RKO (cell line): ENCODE measurements at regions not wholly inside any gene's neighbourhood (a gene's known extent, or its start where the extent isn't known, plus 50 kb on each side); places are given as distances from the start of the nearest gene placed in this dataset.
"Not testable (repeated sequence)": the region's sequence is repeated elsewhere in the genome, so short reads cannot be mapped to it uniquely, and the experiment has no call there.

ENCODE experiments used
- DNase-seq: peaks from one replicate; pipeline ENCODE4 v3.0.0-alpha.2; 2016; ENCODE audit warnings: low spot score

- no peak for DNase-seq
Measured at GRCh38 chrX:117843749-117844148, 272.9 kb downstream of the KLHL13 start.

GRCh38 chrX:117840645-117841044 is 276.0 kb downstream of the KLHL13 start:
- DNase-seq: no peak

- no peak for DNase-seq
Measured at GRCh38 chrX:117839544-117839943, 277.1 kb downstream of the KLHL13 start.

DNA sequence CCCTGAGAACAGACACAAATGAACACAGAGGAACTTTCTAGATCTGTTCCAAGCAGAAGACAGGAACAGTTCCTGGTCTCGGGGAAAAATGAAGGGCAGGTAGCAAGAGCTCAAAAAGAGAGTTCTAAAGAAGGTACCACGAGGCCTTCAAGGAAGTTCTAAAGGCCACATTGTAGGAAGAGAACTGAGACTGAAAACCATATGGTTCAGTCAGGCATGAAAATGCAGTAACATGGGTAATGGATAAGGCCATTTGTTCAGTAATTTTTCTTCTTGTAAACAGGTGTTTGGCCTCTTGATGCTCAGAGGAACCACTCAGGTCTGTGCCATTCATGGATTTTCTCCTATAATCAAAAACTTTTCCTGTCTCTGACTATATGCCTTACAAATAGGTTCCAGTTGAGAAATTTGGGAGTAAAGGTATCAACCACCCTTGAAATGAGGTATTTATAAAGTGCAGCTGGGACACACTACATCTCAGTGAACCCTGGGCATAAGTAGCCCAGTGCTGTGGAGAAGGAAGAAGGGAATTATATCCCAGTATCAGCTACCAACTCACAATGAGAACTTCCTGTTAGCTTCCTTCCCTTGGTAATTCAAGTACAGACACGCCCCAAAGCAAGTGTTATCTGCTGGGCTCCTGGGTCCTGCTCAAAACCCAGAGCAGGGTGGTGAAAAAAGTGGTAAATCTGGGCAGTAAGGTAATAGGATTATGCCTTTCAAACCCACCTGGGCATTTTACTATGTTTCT is 277.9 kb downstream of the KLHL13 start:
- DNase-seq: no peak

- no peak for DNase-seq
Measured at GRCh38 chrX:117835034-117835433, 281.6 kb downstream of the KLHL13 start.

DNA sequence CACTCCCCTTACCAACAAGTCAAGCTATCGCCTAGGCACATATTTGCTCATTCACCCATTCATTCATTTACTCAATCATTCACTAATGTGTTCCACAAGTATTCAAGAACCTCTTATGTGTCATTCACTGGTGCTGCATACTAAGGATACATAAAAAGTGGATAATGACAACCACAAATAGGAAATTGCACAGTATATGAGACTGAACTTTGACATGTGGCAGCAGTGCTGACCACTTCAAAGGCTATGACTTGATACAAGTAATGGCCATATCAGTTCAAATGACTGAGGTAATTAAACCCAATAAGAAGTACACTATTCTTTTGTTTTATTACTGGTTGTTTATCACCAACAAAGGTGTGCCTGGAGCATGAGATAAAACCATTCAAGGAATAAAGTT is 282.5 kb downstream of the KLHL13 start:
- DNase-seq: no peak

- DNase-seq: not testable (repeated sequence)
Measured at GRCh38 chrX:117821472-117821871, 295.1 kb downstream of the KLHL13 start.

DNA sequence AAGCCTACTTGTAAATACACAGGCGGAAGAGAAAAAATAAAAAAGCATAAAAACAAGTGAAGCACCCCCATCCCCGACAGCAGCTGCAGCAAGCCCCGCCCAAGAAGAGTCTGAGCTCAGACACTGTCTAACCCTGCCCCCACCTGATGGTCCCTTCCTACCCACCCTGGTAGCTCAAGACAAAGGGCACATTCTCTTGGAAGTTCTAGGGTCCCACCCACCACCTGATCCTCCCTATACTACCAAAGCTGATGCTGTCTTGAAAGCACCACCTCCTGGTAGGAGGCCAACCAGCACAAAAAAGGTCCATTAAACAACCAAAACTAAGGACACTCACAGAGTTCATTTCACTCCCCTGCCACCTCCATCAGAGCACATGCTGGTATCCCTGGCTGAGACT is 308.2 kb downstream of the KLHL13 start:
- no peak for DNase-seq

DNA sequence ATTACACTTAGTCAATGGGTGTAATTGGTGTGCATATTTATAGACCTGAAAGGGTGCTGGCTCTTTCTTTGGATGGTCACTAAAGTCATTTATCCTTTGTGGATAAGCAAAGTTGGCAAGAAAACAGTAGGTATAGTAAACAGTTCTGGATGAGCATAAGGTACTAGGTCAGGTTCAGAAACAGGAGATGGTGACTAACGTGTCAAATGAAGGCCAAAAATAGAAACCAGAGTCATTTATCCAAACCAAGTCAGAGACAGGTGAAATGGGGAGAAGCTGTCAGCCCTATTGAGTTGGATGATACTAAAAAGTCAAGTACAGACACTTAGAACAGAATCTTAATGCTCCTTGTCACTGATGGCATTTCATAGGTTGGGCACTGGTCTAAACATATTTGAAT is 313.1 kb downstream of the KLHL13 start:
- no peak for DNase-seq

- no peak for DNase-seq
Measured at GRCh38 chrX:117788339-117788738, 328.3 kb downstream of the KLHL13 start.

DNA sequence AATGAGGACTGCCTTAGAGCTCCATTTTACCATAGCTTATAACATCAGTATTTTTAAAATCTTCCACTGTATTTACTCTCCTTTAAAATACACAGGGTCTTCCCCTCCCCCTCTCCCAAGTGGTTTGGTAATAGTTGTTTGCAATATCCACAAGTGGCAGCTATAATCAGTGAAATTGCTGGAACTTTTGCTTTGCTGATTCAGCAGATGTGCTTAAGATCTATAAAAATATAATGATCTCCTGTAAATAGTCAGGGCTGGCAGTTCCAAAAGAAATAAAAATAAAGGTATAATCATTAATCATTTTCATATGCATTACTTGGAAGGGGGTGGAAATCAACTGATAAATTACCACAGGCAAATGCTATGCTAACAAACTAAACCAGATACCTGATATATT is 345.2 kb downstream of the KLHL13 start:
- no peak for DNase-seq

DNA sequence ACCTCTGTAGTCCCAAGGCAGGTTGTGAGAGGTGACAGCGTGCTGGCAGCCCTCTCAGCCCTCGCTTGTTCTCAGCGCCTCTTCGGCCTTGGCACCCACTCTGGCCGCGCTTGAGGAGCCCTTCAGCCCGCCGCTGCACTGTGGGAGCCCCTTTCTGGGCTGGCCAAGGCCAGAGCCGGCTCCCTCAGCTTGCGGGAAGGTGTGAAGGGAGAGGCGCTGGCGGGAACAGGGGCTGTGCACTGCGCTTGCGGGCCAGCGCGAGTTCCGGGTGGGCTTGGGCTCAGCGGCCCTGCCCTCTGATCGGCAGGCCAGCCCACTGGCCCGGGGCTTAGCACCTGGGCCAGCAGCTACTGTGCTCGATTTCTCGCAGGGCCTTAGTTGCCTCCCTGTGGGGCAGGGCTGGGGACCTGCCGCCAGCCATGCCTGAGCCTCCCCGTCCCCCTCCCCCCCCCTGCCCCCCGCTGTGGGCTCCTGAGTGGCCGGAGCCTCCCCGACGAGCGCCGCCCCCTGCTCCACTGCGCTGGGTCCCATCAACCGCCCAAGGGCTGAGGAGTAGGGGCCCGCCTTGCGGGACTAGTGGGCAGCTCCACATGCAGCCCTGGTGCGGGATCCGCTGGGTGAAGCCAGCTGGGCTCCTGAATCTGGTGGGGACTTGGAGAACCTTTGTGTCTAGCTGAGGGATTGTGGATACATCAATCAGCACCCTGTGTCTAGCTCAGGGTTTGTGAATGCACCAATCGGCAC is 347.6 kb downstream of the KLHL13 start:
- no peak for DNase-seq

GRCh38 chrX:117765211-117765610 is 351.4 kb downstream of the KLHL13 start:
- DNase-seq: no peak

DNA sequence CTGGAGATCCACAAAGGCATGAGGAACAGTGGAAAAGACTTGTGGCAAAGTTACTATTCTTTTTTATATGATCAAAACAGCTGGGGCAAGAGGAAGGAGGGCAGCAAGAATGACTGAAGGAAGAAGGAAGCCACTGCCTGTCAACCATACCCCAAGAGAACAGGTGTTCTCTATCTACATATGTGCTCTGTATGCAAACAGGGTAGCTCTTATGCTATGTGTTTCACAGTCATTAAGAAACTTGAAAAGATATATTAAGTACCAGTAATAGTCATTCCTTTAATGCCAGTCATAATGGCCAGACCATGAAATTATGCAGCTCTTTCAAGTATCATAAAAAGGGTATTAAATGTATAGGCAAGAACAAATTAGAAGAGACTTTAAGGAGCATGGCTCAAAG is 363.9 kb downstream of the KLHL13 start:
- no peak for DNase-seq

DNA sequence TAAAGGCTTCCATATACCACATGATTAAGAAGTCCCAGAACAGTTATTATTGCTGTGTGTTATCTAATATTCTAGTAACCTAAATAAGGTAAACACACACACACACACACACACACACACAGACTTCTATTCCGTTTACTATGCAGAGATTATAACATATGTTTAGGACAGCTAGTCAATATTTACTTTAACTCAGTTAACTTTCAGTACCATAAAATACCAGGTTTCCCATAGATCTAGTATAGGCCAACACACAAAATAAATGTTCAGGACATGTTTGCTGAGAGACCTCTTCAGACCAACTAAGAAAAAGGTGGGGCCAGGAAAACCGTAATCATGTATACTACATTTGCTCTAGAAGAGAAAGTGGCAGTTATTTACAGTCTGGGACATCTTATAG is 365.5 kb downstream of the KLHL13 start:
- DNase-seq: no peak

GRCh38 chrX:117744958-117745357 is 371.7 kb downstream of the KLHL13 start:
- no peak for DNase-seq

- DNase-seq: peak; percentile 46
Measured at GRCh38 chrX:117743469-117744251, 372.9 kb downstream of the KLHL13 start.

DNA sequence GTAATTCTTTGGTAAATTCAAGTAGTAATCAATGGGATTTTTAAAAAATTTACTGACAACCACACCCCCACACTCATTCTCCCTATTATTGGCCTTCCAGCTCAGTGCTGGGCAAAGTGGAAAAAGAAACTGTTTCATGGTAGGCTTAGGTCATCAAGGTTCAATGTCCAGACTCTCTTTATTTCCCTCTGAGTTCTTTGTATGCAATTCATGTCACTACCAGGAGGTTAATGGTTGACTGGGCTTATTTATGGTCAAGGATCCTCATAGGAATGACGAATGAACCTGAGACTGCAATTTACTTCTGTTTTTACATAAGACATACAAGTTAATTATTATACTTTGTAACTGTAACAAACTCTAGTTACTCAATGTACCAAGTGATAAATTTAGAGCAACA is 403.2 kb downstream of the KLHL13 start:
- DNase-seq: no peak

- DNase-seq: no peak
Measured at GRCh38 chrX:117711782-117712181, 404.8 kb downstream of the KLHL13 start.

DNA sequence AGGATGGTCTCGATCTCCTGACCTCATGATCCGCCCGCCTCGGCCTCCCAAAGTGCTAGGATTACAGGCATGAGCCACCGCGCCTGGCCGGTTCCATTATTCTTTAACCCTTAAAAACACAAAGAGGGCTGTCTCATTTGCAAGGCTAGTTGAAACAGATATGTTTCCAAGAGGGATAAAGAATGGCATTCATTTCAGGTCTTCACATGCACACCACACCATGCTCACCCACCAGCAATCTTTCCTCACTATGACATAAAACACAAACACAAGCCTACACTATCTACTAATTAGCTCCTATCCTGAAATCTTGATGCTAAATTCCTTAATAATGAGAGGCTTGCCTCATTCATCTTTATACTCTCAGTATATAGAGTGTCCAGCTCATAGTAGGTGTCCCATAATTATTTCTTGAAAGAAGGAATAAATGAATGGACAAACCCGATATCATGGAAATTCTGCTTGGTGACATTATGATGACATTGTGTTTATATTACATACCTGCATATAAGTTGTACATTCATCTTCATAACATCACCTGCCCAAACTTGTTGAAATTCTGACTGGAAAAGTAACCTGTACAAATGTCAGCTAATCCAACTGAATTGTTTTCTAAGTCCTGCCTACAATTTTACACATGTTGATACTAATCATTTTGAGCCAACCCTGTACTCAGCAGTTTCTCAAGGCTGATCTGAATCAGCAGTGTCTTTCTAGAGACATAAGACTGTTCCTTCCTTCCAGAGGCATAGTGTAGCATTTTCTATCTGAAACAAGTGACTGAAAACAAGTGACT is 408.5 kb downstream of the KLHL13 start:
- no peak for DNase-seq

- DNase-seq: no peak
Measured at GRCh38 chrX:117701050-117701449, 415.6 kb downstream of the KLHL13 start.

- no peak for DNase-seq
Measured at GRCh38 chrX:117689956-117690355, 426.7 kb downstream of the KLHL13 start.
